CD4-positive, alpha-beta T cell treated with Interleukin-2 at 100 ng/mL for 4 hours (primary cell): ENCODE measurements at regions not wholly inside any gene's neighbourhood (a gene's known extent, or its start where the extent isn't known, plus 50 kb on each side); places are given as distances from the start of the nearest gene placed in this dataset.

Experiments
- DNase-seq: peaks from one replicate; pipeline ENCODE4 v3.0.0-alpha.2; 2020; ENCODE audit warnings: low spot score

DNA sequence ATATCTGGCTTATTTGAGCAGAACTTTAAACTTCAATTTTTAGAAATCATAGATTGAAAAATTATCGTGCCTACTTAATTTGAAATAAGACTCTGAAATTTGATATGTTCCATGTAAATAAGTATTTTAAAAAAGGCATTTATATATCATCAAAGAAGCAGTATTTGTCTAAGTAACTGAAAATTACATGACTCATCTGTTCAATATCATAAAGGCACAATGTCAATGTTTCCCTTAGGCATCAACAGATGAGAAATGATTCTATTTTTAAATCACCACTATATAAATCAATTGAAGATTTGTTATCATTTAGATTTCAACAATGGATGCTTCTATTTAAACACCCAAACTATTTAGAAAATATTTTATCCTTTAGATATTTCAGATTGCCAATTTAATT is 142.9 kb upstream of the POU5F2 start:
- DNase-seq: no peak

- DNase-seq: no peak
These were observed 142.1 kb upstream of the POU5F2 start for GRCh38 chr5:93883459-93883858.

DNA sequence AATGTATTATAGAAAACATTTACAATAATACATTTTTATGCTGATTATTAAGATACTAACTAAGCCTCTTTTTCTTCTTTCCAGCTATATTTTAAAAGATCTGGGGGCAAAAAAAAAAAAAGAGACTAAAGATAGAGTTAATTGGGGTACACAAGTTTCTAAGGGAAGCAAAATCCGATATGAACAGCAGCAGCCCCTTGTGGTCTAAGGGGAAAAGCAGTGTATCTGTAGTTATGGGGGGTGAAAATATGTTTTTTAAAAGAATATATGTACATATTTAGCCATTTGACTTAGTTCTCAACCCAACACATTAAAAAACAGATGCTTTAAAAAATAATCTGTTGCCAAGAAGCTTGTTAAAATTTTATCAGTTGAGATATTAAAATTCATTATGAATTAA is 134.3 kb upstream of the POU5F2 start:
- DNase-seq: no peak

- no peak for DNase-seq
These were observed 133.1 kb upstream of the POU5F2 start for GRCh38 chr5:93874491-93874890.

GRCh38 chr5:93874080-93874479 is 132.7 kb upstream of the POU5F2 start:
- no peak for DNase-seq

DNA sequence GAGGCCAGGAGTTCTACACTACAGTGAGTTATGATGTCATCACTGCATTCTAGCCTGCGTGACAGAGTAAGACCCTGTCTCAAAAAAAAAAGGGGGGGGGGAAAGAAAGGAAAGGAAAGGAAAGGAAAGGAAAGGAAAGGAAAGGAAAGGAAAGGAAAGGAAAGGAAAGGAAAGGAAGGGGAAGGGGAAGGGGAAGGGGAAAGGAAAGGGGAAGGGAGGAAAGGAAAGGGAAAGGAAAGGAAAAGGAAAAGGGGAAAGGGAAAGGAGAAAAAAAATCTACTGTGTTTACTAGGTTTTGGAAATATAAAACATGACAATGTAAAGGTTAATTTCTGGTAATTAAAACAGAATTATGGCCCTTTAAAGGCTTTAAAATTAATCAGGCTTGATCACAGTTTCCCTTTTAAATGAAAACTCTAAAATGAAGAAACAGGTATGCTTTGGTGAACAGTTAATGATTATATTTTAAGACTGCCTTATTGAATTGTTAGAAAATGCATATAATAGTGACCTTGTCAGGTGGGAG is 131.9 kb upstream of the POU5F2 start:
- no peak for DNase-seq

DNA sequence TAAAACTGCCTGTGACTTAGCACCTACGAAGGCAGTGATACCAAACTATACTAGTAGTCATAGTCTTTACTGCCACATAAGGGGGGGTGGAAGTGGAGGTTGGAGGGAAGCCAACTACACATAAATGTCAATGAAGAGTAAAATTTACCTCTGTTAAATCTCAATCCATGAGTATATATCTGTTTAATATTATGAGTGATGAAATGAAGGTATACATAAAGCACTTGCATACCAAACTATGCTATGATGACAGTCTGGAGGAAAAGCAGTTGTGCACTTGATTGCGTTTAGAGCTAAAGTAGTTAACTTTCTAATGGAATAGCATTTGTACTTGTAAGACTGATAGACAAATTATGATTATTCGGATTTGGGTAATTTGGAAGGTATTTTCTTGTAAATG is 129.2 kb upstream of the POU5F2 start:
- no peak for DNase-seq

DNA sequence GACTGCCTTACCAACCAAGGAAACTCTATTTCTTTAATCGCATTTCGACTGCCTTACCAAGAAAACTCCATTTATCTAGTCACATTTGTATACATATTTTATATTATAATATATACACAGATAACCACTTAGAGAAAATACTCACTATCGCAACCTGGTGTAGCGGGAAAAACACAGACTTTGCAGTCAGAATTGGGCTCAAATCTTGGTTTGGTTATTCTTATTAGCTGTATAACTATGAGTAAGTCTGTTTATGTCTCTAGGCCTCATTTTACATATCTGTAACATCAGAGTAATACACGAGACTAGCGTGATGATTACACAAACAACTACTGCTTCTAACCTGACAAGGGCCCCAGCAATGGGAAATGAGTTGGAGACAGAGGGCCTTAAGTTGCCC is 127.5 kb upstream of the POU5F2 start:
- no peak for DNase-seq

- no peak for DNase-seq
These were observed 108.9 kb upstream of the POU5F2 start for GRCh38 chr5:93850311-93850710.

DNA sequence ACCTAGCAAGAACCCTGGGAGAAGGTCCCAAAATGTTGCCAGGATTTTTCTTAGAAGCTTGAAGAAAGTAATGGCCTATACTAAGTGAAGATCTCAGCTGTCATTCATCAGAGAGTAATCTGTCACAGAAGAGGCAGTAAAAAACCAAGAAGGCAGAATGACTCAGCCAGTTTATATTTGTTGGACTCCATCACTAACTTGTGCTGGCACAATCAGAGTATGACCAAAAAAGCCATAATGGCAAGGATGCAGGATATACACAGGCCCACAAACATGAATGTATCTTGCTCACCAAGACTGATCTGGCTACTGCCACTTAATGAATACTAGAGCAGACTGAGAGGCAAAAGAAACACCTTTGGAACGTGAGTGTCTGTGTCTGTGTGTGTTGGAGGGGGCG is 104.0 kb upstream of the POU5F2 start:
- DNase-seq: no peak

GRCh38 chr5:93831449-93831848 is 90.0 kb upstream of the POU5F2 start:
- no peak for DNase-seq

DNA sequence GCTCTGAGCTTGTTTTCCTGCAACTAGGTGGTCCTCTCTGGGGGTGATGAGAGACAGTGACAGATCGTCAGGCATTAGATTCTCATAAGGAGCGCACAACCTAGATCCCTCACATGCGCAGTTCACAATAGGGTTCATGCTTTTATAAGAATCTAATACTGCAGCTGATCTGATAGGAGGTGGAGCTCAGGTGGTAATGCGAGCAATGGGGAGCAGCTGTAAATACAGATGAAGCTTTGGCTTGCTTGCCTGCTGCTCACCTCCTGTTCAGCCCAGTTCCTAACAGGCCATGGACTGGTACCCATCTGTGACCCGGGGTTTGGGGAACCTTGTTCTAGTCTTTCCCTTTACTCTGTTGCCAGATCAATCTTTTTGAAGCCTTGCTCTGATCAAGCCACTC is 89.5 kb upstream of the POU5F2 start:
- DNase-seq: no peak

DNA sequence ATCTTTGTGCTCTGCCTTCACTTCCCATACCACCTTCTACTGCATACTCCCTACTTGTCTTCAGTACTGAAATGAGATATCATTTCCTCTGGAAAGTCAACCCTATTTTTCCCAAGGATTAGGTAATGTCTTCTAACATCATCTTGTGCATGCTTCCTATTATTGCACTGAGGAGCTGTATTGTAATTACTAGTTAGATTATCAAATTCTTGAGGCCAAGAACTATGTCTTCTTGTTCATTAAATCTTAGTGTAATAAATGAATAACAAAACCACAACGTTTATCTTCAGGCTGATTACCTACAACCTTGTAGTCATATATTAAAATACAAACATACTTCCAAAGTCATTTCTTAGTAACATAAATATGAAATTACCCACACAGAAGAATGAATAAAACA is 87.9 kb upstream of the POU5F2 start:
- no peak for DNase-seq

DNA sequence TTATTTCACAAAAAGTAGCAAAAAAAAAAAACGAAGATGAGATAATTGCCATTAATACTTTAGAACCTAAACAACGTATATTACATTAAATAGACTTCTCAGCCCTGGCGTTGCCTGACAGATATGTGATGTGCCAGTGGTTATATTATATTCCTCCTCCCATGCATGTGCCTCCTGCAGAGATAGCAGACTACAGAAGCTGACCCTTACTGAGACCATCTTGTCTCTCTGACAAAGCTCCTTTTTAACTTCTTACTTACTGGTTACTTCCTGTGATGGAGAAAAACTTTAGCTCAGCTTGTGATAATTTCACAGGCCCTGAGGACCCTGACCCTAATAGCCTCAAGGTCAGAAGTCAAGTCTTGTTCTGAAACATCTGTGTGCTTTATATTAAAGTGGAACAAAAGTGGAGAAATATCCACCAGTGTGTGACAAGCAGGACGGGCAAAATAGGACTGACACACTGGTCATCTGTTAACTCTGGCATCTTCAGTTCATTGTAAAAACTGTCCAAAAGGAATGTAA is 80.6 kb upstream of the POU5F2 start:
- DNase-seq: no peak

DNA sequence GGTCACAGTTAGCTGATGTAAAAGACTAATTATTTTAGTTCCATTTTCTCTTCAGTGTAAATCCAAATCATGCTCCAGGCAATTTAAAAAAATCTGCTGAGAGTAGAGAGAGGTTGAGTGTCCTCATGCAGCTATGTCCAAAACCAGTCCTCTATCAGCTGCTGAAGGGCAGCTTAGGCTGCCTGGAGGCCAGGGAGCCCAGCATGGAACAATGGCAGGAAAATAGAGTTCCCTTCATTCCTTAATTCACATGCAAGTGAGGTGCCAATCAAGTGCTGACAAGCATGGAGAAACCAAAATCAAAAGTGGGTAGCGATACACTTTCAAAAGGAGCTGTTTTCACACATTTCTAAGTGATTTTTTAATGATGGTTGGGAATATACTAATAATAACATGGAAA is 78.3 kb upstream of the POU5F2 start:
- DNase-seq: no peak

DNA sequence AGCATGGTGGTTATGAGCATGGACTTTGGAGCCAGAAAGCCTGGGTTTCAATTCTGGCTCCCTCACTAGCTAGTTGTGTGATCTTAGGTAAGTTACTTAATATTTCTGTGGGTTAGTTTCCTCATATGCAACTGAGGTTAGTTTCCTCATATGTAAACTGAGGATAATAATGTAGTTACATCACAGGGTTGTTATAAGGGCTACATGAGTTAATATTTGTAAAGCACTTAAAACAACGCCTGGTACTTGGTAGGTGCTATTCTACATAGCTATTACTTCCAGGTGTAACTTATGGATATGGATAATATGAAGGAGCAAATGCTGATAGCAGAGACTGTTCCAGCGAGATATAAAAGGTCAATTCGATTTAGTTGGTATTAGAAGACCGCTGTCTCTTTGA is 69.4 kb upstream of the POU5F2 start:
- no peak for DNase-seq

GRCh38 chr5:93809430-93809829 is 68.0 kb upstream of the POU5F2 start:
- DNase-seq: no peak

DNA sequence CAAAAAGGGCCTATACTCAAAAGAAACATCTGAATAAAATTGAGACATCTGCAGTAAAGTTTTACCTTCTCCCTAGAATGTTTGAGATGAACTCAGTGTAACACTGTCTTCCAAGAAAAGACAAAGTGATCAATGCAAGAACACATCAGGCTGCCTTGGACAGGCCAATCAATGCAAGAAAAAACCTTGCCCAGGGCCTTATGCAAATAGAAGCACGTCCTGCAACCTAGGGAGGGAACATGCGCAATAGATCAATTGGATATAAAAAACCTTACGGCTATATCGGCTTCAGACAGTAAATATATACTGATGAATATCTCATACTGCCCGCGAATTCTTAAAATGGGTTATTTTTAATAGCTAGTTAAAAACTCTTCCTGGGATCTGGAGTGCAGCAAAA is 66.4 kb upstream of the POU5F2 start:
- DNase-seq: no peak

GRCh38 chr5:93805616-93806379 is 64.4 kb upstream of the POU5F2 start:
- DNase-seq: no peak

DNA sequence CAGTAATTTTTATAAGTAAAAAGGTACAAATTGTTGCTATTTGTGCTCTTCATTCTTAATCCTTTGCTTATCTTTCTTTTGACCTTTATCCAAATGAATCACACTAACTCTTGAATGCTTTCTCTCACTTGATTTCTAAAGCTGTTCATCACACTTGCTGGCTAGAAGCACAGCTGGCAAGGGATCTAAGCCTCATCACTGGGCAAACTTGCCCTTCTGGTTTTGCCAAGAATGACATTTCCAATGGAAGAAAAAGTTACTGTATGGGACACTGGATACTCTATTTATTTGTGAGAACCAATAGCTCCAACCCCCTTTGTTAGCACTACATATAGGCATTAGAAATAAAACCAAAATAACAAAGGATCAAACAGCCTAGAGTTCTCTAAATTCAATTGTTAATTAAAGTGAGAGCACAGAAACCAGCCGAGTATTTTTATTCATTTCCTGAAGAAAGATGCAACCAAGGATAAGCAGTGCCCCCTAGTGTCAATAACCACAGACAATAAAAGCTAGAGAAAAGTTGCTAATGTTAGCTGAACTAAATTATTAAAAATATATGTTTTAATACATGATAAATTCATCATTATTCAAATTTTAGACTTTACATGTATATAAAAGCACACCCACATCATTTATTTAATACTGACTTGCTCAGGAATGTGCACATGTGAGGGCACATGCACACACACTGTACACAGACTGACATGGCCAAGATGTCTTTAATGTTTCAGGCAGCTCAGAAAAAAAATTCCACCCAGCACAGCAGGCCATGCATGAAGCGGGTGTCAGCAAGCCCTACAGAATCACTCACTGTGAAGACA is 59.8 kb upstream of the POU5F2 start:
- peak; percentile 63 for DNase-seq

DNA sequence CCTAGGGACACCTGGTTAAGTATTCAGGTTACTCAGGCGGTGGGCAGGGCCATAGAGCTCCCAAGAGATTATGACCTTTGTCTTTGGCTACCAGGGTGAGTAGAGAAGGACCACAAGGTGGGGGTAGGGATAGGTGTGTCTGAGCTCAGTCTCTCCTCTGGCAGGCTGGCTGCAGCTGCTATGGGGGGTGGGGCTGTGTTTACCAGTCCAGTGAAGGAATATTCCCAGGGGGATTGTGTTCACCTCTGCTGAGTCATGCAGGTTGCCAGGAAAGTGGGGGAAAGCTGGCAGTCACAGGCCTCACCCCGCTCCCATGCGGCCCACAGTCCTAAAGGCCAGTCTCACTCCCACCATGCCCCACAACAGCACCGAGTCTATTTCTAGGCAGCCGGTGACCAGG is 53.6 kb upstream of the POU5F2 start:
- DNase-seq: no peak

GRCh38 chr5:93793159-93793781 is 51.9 kb upstream of the POU5F2 start:
- no peak for DNase-seq

DNA sequence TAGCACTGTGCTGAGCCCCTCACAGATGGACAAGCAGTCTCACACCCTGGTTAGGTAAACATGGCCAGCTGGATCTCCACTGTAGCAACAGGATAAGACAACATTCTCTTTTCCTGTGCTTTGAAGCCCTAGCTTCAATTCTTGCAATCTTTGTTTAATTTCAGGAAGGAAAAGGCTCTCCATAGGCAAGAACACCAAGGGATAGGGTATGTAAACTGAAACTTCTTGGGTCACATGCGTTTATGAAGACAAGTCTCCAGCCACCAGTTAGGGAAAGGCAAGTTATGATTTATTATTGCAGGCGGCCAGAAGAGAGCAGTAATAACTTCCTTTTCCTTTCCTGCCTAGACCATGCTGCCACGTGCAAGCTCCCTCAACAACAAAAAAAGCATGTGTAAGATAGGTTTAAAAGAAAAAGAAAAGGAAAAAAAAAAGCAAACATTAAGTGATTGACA is 50.1 kb upstream of the POU5F2 start:
- DNase-seq: no peak
